Spleen (tissue), 11 donors: ENCODE measurements at regions not wholly inside any gene's neighbourhood (a gene's known extent, or its start where the extent isn't known, plus 50 kb on each side); places are given as distances from the start of the nearest gene placed in this dataset.

Experiments
- DNase-seq: peaks from one replicate; pipeline ENCODE4 v3.0.0-alpha.2; 2020
- H3K27ac ChIP-seq, 8 donors: fragments of 200-600 bp; sonication (generic) in 7 of 8; 1 replicate in 4 of 8; 2 replicates in 4 of 8; pipeline versions ENCODE4 v1.5.0 to v1.8.0; 2016 to 2021; ENCODE audit warnings: inconsistent platforms in 4 of 8, mild to moderate bottlenecking in 4 of 8, moderate library complexity in 1 of 8
- H3K27me3 ChIP-seq, 7 donors: fragments of 200-600 bp; sonication (generic) in 6 of 7; replicated peaks in 1 of 7; 1 replicate in 4 of 7; 2 replicates in 3 of 7; pipeline versions ENCODE4 v1.5.0 to v1.8.0; 2016 to 2021; ENCODE audit warnings: inconsistent platforms in 3 of 7, mild to moderate bottlenecking in 1 of 7
- H3K36me3 ChIP-seq, 6 donors: fragments of 200-600 bp; sonication (generic) in 5 of 6; 1 replicate in 4 of 6; 2 replicates in 2 of 6; pipeline versions ENCODE4 v1.5.0 to v1.8.0; 2016 to 2021; ENCODE audit warnings: inconsistent platforms in 2 of 6
- H3K4me1 ChIP-seq, 6 donors: fragments of 200-600 bp; sonication (generic) in 5 of 6; 1 replicate in 3 of 6; 2 replicates in 3 of 6; pipeline versions ENCODE4 v1.5.0 to v1.8.0; 2016 to 2021; ENCODE audit warnings: inconsistent platforms in 3 of 6
- H3K4me3 ChIP-seq, 8 donors: fragments of 200-600 bp; sonication (generic) in 7 of 8; 1 replicate in 4 of 8; 2 replicates in 4 of 8; pipeline versions ENCODE4 v1.5.0 to v1.8.0; 2016 to 2021; ENCODE audit warnings: inconsistent platforms in 4 of 8, mild to moderate bottlenecking in 4 of 8, moderate library complexity in 2 of 8
- H3K9me3 ChIP-seq, 8 donors: fragments of 200-600 bp; sonication (generic) in 7 of 8; 1 replicate in 4 of 8; 2 replicates in 4 of 8; pipeline versions ENCODE4 v1.5.0 to v1.8.0; 2016 to 2021; ENCODE audit warnings: inconsistent platforms in 4 of 8
- CTCF ChIP-seq, 11 experiments: fragments of 200-600 bp in 7 of 11; fragments of 450-650 bp in 4 of 11; sonication (generic) in 4 of 11; IDR thresholded peaks in 8 of 11; conservative IDR thresholded peaks in 3 of 11; 1 replicate in 7 of 11; 2 replicates in 4 of 11; pipeline versions ENCODE4 v1.4.0 to v1.8.0; 2016 to 2021; ENCODE audit warnings: antibody characterized with exemption in 11 of 11, inconsistent platforms in 4 of 11, mild to moderate bottlenecking in 1 of 11
- POLR2A ChIP-seq, 3 donors: fragments of 450-650 bp; IDR thresholded peaks; one replicate each; pipeline ENCODE4 v1.5.1; 2017; ENCODE audit warnings: antibody characterized with exemption in 3 of 3, mild to moderate bottlenecking in 1 of 3
- POLR2AphosphoS5 ChIP-seq, 3 donors: sonication (generic); formaldehyde crosslinking; IDR thresholded peaks; one replicate each; pipeline ENCODE4 v1.5.1; 2017; ENCODE audit warnings: antibody characterized with exemption in 3 of 3
- WGBS, 5 donors: extraction: QIAGEN DNeasy Blood & Tissue Kit in 3 of 5; methylation state at CpG; one replicate each; pipeline versions ENCODE4 v1.1.5 to v1.1.7; 2013 to 2018; 5-methylcytosine and 5-hydroxymethylcytosine counted together
- intact Hi-C: fragments of 100-400 bp; cut with DNase I; formaldehyde crosslinking; loops from one replicate; pipeline ENCODE4 v1.15.0; 2023; ENCODE audit warnings: low total_unique reads
- donor health status: healthy with polysubstance abuse.
- donor health status: DM: no; HTN: no; CAD: no; lungs with moderate emphysema.
- donor health status: DM: no; HTN: no; CAD: no.
- donor health status: Bipolar disorder and iron deficiency.
- donor health status: healthy.
- donor health status: DM: no; HTN: no; CAD: no.
- donor health status: DM: yes; HTN: yes; CAD: no.

GRCh38 chr16:85338638-85338982, 226.3 kb upstream of the CIBAR2 start:
- TF ChIP-seq CTCF (IDR thresholded peaks at IDR 0.05 in 8 of 11, conservative IDR thresholded peaks at IDR 0.05 in 3 of 11) (no peak), POLR2A (IDR thresholded peaks at IDR 0.05) (no peak), POLR2AphosphoS5 (IDR thresholded peaks at IDR 0.05) (no peak)
- peaks cover 0 to 32% (median 12%) of the 10 kb centered on the region in 6 donors for H3K4me1 ChIP-seq
- intact Hi-C loops, result no loop called here
- no peaks in the 10 kb centered on the region for H3K9me3 ChIP-seq
- H3K36me3 ChIP-seq, result no peaks in the 10 kb centered on the region
- H3K27me3 ChIP-seq, result peaks cover 0 to 26% (median 6%) of the 10 kb centered on the region in 7 donors
- 86 to 92% (median 89%) methylated on average over 15 of the region's 15 CpGs for WGBS, 5 donors
- no peak overlapping the region for H3K27ac ChIP-seq
- DNase-seq, result no peak
- no peak overlapping the region for H3K4me3 ChIP-seq

GRCh38 chr16:85338989-85339685, 226.9 kb upstream of the CIBAR2 start:
- intact Hi-C loops, result no loop called here
- Histone ChIP-seq H3K4me3 (no peak overlapping the region), H3K4me1 (peaks cover 0 to 27% (median 10%) of the 10 kb centered on the region in 6 donors), H3K9me3 (no peaks in the 10 kb centered on the region), H3K27me3 (peaks cover 0 to 21% (median 6%) of the 10 kb centered on the region in 7 donors), H3K27ac (no peak overlapping the region), H3K36me3 (no peaks in the 10 kb centered on the region)
- 73 to 90% (median 83%) methylated on average over 24 of the region's 24 CpGs for WGBS, 5 donors
- TF ChIP-seq POLR2A (IDR thresholded peaks at IDR 0.05) (no peak), CTCF (IDR thresholded peaks at IDR 0.05 in 8 of 11, conservative IDR thresholded peaks at IDR 0.05 in 3 of 11) (no peak), POLR2AphosphoS5 (IDR thresholded peaks at IDR 0.05) (no peak)
- DNase-seq, result no peak

- no peak overlapping the region for H3K27ac ChIP-seq
- H3K4me3 ChIP-seq, result no peak overlapping the region
- TF ChIP-seq CTCF (IDR thresholded peaks at IDR 0.05 in 8 of 11, conservative IDR thresholded peaks at IDR 0.05 in 3 of 11) (no peak), POLR2AphosphoS5 (IDR thresholded peaks at IDR 0.05) (no peak), POLR2A (IDR thresholded peaks at IDR 0.05) (no peak)
- no peaks in the 10 kb centered on the region for H3K36me3 ChIP-seq
- H3K27me3 ChIP-seq, result no peaks in the 10 kb centered on the region
- intact Hi-C loops, result no loop called here
- H3K9me3 ChIP-seq, result no peaks in the 10 kb centered on the region
- DNase-seq, result no peak
- WGBS, 5 donors, result 71 to 93% (median 89%) methylated on average over 19 of the region's 19 CpGs
- peaks cover 0 to 6% (median 0%) of the 10 kb centered on the region in 6 donors for H3K4me1 ChIP-seq
These were observed 229.9 kb upstream of the CIBAR2 start for GRCh38 chr16:85341972-85342695.

GRCh38 chr16:85344502-85345128, 232.3 kb upstream of the CIBAR2 start:
- no peaks in the 10 kb centered on the region for H3K36me3 ChIP-seq
- H3K27me3 ChIP-seq, result no peaks in the 10 kb centered on the region
- no peak overlapping the region for H3K27ac ChIP-seq
- 82 to 90% (median 86%) methylated on average over 13 to 17 of the region's 17 CpGs for WGBS, 5 donors
- no peaks in the 10 kb centered on the region for H3K9me3 ChIP-seq
- peaks cover 0 to 5% (median 0%) of the 10 kb centered on the region in 6 donors for H3K4me1 ChIP-seq
- intact Hi-C loops, result no loop called here
- DNase-seq, result no peak
- H3K4me3 ChIP-seq, result no peak overlapping the region
- TF ChIP-seq CTCF (IDR thresholded peaks at IDR 0.05 in 8 of 11, conservative IDR thresholded peaks at IDR 0.05 in 3 of 11), result no peak
- no peak for TF ChIP-seq POLR2A (IDR thresholded peaks at IDR 0.05)
- no peak for TF ChIP-seq POLR2AphosphoS5 (IDR thresholded peaks at IDR 0.05)
